T-helper 1 cell treated with Interleukin-12 subunit alpha and Interleukin-12 subunit beta and Interleukin-4 antibody, amounts not matched to agents 30 μg/mL and 1 μg/mL, for 36 hours (primary cell): ENCODE measurements at regions not wholly inside any gene's neighbourhood (a gene's known extent, or its start where the extent isn't known, plus 50 kb on each side); places are given as distances from the start of the nearest gene placed in this dataset.
"Not testable (repeated sequence)": the region's sequence is repeated elsewhere in the genome, so short reads cannot be mapped to it uniquely, and the experiment has no call there.

Experiments used
- H3K27ac Mint-ChIP-seq: one replicate; pipeline ENCODE4 v1.8.0; 2021; ENCODE audit warnings: mild to moderate bottlenecking, mixed read lengths
- H3K27me3 Mint-ChIP-seq: one replicate; pipeline ENCODE4 v1.8.0; 2021; ENCODE audit warnings: low read depth, mixed read lengths
- H3K36me3 Mint-ChIP-seq: one replicate; pipeline ENCODE4 v1.8.0; 2021; ENCODE audit warnings: low read depth, mixed read lengths
- H3K4me1 Mint-ChIP-seq: one replicate; pipeline ENCODE4 v1.8.0; 2021; ENCODE audit warnings: low read depth, mixed read lengths
- H3K4me3 Mint-ChIP-seq: one replicate; pipeline ENCODE4 v1.8.0; 2021; ENCODE audit warnings: mild to moderate bottlenecking, moderate library complexity, mixed read lengths
- H3K9me3 Mint-ChIP-seq: one replicate; pipeline ENCODE4 v1.8.0; 2021; ENCODE audit warnings: mixed read lengths

- H3K27ac Mint-ChIP-seq, H3K9me3 Mint-ChIP-seq, H3K4me1 Mint-ChIP-seq, H3K4me3 Mint-ChIP-seq, H3K36me3 Mint-ChIP-seq: not testable (repeated sequence)
- H3K27me3 Mint-ChIP-seq = peaks cover 36% of the 10 kb centered on the region
These were observed 57.0 kb upstream of the NEUROD1 start for GRCh38 chr2:181737302-181737701.

GRCh38 chr2:181738074-181738473 is 57.8 kb upstream of the NEUROD1 start:
- Mint-ChIP-seq H3K36me3 (no peaks in the 10 kb centered on the region), H3K27me3 (peaks cover 37% of the 10 kb centered on the region), H3K27ac (no peak overlapping the region)

GRCh38 chr2:181738563-181738962 is 58.2 kb upstream of the NEUROD1 start:
- Mint-ChIP-seq H3K36me3 (no peaks in the 10 kb centered on the region), H3K27ac (no peak overlapping the region), H3K4me3 (no peak overlapping the region), H3K27me3 (peaks cover 34% of the 10 kb centered on the region), H3K9me3 (no peaks in the 10 kb centered on the region), H3K4me1 (no peaks in the 10 kb centered on the region)

More at GRCh38 chr2:181738074-181738473, 57.8 kb upstream of the NEUROD1 start:
- H3K9me3 Mint-ChIP-seq = no peaks in the 10 kb centered on the region
- H3K4me1 Mint-ChIP-seq = no peaks in the 10 kb centered on the region
- H3K4me3 Mint-ChIP-seq = no peak overlapping the region

GRCh38 chr2:181741756-181742155 is 61.4 kb upstream of the NEUROD1 start:
- Mint-ChIP-seq H3K4me3 (no peak overlapping the region), H3K9me3 (no peaks in the 10 kb centered on the region), H3K36me3 (no peaks in the 10 kb centered on the region), H3K27ac (no peak overlapping the region), H3K4me1 (no peaks in the 10 kb centered on the region), H3K27me3 (peaks cover 20% of the 10 kb centered on the region)

GRCh38 chr2:181742361-181742760 is 62.0 kb upstream of the NEUROD1 start:
- H3K4me1 Mint-ChIP-seq = no peaks in the 10 kb centered on the region
- no peaks in the 10 kb centered on the region for H3K36me3 Mint-ChIP-seq
- H3K27me3 Mint-ChIP-seq = peaks cover 23% of the 10 kb centered on the region
- no peaks in the 10 kb centered on the region for H3K9me3 Mint-ChIP-seq
- no peak overlapping the region for H3K27ac Mint-ChIP-seq
- no peak overlapping the region for H3K4me3 Mint-ChIP-seq

- H3K4me3 Mint-ChIP-seq = no peak overlapping the region
- H3K4me1 Mint-ChIP-seq = no peaks in the 10 kb centered on the region
- H3K27ac Mint-ChIP-seq = no peak overlapping the region
- H3K36me3 Mint-ChIP-seq = no peaks in the 10 kb centered on the region
- H3K9me3 Mint-ChIP-seq = no peaks in the 10 kb centered on the region
- H3K27me3 Mint-ChIP-seq = peaks cover 27% of the 10 kb centered on the region
These were observed 62.8 kb upstream of the NEUROD1 start for GRCh38 chr2:181742922-181743722.

GRCh38 chr2:181743723-181744031 is 63.4 kb upstream of the NEUROD1 start:
- no peaks in the 10 kb centered on the region for H3K9me3 Mint-ChIP-seq
- H3K27me3 Mint-ChIP-seq = peaks cover 32% of the 10 kb centered on the region
- no peak overlapping the region for H3K27ac Mint-ChIP-seq
- no peaks in the 10 kb centered on the region for H3K36me3 Mint-ChIP-seq
- no peaks in the 10 kb centered on the region for H3K4me1 Mint-ChIP-seq
- no peak overlapping the region for H3K4me3 Mint-ChIP-seq

- no peaks in the 10 kb centered on the region for H3K4me1 Mint-ChIP-seq
- peaks cover 31% of the 10 kb centered on the region for H3K27me3 Mint-ChIP-seq
- no peaks in the 10 kb centered on the region for H3K9me3 Mint-ChIP-seq
- no peak overlapping the region for H3K4me3 Mint-ChIP-seq
- H3K36me3 Mint-ChIP-seq = no peaks in the 10 kb centered on the region
- H3K27ac Mint-ChIP-seq = no peak overlapping the region
These were observed 65.7 kb upstream of the NEUROD1 start for GRCh38 chr2:181745796-181746540.

- Mint-ChIP-seq H3K36me3 (no peaks in the 10 kb centered on the region), H3K4me3 (no peak overlapping the region), H3K27ac (no peak overlapping the region), H3K27me3 (peaks cover 29% of the 10 kb centered on the region), H3K9me3 (no peaks in the 10 kb centered on the region), H3K4me1 (no peaks in the 10 kb centered on the region)
These were observed 66.5 kb upstream of the NEUROD1 start for GRCh38 chr2:181746844-181747243.

GRCh38 chr2:181750305-181750704 is 70.0 kb upstream of the NEUROD1 start:
- H3K27ac Mint-ChIP-seq = no peak overlapping the region
- no peaks in the 10 kb centered on the region for H3K4me1 Mint-ChIP-seq
- no peaks in the 10 kb centered on the region for H3K9me3 Mint-ChIP-seq
- H3K4me3 Mint-ChIP-seq = no peak overlapping the region
- H3K36me3 Mint-ChIP-seq = no peaks in the 10 kb centered on the region
- peaks cover 39% of the 10 kb centered on the region for H3K27me3 Mint-ChIP-seq

GRCh38 chr2:181751266-181752030 is 71.1 kb upstream of the NEUROD1 start:
- Mint-ChIP-seq H3K9me3 (no peaks in the 10 kb centered on the region), H3K27me3 (peaks cover 47% of the 10 kb centered on the region), H3K4me3 (no peak overlapping the region), H3K36me3 (no peaks in the 10 kb centered on the region), H3K4me1 (no peaks in the 10 kb centered on the region), H3K27ac (no peak overlapping the region)

- Mint-ChIP-seq H3K27me3 (peaks cover 43% of the 10 kb centered on the region), H3K9me3 (no peaks in the 10 kb centered on the region), H3K4me1 (no peaks in the 10 kb centered on the region), H3K36me3 (no peaks in the 10 kb centered on the region), H3K27ac (no peak overlapping the region), H3K4me3 (no peak overlapping the region)
These were observed 72.0 kb upstream of the NEUROD1 start for GRCh38 chr2:181752301-181752700.

- peaks cover 35% of the 10 kb centered on the region for H3K27me3 Mint-ChIP-seq
- no peak overlapping the region for H3K4me3 Mint-ChIP-seq
- no peaks in the 10 kb centered on the region for H3K4me1 Mint-ChIP-seq
- no peaks in the 10 kb centered on the region for H3K9me3 Mint-ChIP-seq
- H3K36me3 Mint-ChIP-seq = no peaks in the 10 kb centered on the region
- H3K27ac Mint-ChIP-seq = no peak overlapping the region
These were observed 73.4 kb upstream of the NEUROD1 start for GRCh38 chr2:181753686-181754085.

GRCh38 chr2:181754105-181754504 is 73.8 kb upstream of the NEUROD1 start:
- Mint-ChIP-seq H3K4me3 (no peak overlapping the region), H3K36me3 (no peaks in the 10 kb centered on the region), H3K9me3 (no peaks in the 10 kb centered on the region), H3K27ac (no peak overlapping the region), H3K4me1 (no peaks in the 10 kb centered on the region), H3K27me3 (peaks cover 35% of the 10 kb centered on the region)

- Mint-ChIP-seq H3K9me3 (no peaks in the 10 kb centered on the region), H3K36me3 (no peaks in the 10 kb centered on the region), H3K4me1 (no peaks in the 10 kb centered on the region), H3K4me3 (no peak overlapping the region), H3K27ac (no peak overlapping the region), H3K27me3 (peaks cover 33% of the 10 kb centered on the region)
These were observed 74.9 kb upstream of the NEUROD1 start for GRCh38 chr2:181755181-181755580.
